CD4-positive, alpha-beta T cell treated with Interleukin-15 for 1 hour (primary cell): ENCODE measurements at regions not wholly inside any gene's neighbourhood (a gene's known extent, or its start where the extent isn't known, plus 50 kb on each side); places are given as distances from the start of the nearest gene placed in this dataset.
"Not testable (repeated sequence)": the region's sequence is repeated elsewhere in the genome, so short reads cannot be mapped to it uniquely, and the experiment has no call there.

Source experiments
- DNase-seq: peaks from one replicate; pipeline ENCODE4 v3.0.0-alpha.2; 2020

DNA sequence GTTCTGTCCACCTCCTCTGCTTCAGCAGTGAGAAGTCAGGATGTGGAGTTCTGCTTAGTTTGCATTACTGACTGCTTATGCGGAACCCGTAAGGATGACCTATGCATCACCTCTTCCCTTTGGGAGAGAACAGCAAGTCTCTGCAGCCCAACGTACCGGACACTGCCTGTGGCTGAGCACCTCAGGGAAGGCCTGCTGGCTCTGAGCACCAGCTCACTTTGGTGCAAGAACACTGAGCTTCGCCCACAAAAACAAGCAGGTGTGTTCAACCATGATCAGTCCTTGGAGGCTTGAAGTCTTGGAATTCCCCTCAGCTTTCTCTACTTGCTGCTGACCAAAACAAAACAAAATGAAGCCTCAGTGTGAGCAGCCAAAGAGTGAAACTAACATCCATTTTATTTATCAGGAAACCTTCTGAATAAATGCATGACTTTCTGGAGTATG lies 52.7 kb upstream of the NCK2 start:
- no peak for DNase-seq

- no peak for DNase-seq
Measured at GRCh38 chr2:105690566-105690965, 54.1 kb upstream of the NCK2 start.

DNA sequence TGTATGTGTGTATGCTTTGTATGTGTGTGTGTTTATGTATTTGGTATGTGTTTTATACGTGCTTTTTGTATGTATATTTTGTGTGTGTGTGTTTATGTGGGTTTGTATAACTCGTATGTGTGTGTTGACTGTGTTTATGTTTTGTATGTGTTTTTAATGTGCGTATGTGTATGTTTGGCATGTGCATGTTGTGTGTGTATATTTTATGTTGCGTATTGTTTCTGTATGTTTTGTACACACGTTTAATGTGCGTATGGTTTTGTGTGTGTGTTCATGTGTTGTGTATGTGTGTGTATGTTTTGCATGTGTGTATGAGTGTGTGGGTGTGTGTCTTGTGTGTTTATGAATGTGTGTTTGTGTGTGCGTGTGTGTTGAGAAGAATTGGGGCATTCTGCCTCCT lies 55.2 kb upstream of the NCK2 start:
- DNase-seq = no peak

GRCh38 chr2:105688946-105689345 lies 55.8 kb upstream of the NCK2 start:
- DNase-seq = no peak

DNA sequence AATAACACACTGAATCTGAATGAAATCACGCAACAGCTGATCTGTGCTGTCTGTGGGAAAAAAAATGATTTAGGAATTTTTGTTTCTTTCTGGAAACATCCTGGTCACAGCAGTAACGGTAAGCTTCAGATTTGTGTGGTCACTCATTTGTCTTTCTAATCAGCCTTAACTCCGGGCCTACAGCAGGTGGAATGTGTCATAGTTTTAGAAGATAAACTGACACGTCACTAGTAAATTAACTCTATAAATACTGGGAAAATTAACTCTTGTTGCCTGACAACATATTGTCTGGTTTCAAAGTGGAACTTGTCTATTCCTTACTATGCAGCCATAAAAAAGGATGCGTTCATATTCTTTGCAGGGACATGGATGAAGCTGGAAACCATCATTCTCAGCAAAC lies 58.1 kb upstream of the NCK2 start:
- no peak for DNase-seq

GRCh38 chr2:105683011-105683492 lies 61.7 kb upstream of the NCK2 start:
- DNase-seq = no peak

DNA sequence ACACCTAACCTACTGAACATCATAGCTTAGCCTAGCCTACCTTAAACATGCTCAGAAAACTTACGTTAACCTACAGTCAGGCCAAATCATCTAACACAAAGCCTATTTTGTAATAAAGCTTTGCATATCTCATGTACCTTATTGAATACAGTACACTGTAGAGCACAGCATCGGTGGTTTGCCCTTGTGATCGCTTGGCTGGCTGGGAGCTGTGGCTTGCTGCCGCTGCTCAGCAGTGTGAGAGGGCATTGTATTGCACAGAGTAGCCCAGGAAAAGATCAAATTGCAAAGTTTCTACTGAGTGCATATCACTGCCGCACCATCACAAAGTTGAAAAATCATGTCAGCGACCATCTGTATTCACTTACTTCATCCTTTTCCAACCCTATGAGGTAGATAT lies 62.3 kb upstream of the NCK2 start:
- no peak for DNase-seq

GRCh38 chr2:105681927-105682326 lies 62.8 kb upstream of the NCK2 start:
- DNase-seq = no peak

GRCh38 chr2:105680357-105680756 lies 64.4 kb upstream of the NCK2 start:
- DNase-seq = no peak

DNA sequence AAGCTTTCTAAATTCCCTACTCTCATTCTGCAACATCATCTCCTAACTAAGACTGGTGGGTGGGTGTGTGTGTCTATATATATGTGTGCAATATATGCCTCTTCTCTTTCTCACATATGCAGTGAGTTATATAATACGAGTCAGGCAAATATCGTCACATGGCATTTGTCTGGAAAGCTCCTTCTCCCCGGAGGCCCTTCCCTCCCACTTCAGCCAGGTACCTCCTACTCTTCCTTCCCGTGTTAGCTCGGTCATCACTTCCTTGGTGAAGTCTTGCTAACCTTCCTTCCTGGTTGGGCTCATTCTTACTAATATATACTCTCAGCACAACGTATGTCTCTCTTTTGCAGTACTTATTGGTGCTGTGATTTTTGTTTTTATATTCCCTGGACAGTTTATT lies 66.4 kb upstream of the NCK2 start:
- no peak for DNase-seq

DNA sequence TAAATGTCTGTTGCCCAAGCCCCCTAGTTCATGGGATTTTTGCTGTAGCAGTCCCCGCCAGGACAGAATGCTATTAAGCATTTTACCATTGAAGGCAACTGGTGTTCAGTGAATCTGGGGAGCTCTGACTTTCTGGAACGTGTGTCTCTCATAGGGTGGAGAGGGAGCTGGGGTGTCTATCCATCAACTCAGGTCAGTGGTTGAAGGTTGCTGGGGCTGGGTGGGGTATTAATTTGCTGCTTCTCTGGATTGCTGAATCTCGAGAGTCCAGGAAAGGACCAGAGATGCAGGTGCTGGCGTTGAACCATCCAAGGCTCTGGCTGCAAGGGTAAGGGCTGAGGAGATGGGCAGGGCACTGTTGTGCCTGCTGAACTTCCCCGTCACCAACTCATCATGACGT lies 66.8 kb upstream of the NCK2 start:
- no peak for DNase-seq

GRCh38 chr2:105675841-105676240 lies 68.9 kb upstream of the NCK2 start:
- DNase-seq = no peak

- DNase-seq = no peak
Measured at GRCh38 chr2:105674859-105675541, 69.7 kb upstream of the NCK2 start.

DNA sequence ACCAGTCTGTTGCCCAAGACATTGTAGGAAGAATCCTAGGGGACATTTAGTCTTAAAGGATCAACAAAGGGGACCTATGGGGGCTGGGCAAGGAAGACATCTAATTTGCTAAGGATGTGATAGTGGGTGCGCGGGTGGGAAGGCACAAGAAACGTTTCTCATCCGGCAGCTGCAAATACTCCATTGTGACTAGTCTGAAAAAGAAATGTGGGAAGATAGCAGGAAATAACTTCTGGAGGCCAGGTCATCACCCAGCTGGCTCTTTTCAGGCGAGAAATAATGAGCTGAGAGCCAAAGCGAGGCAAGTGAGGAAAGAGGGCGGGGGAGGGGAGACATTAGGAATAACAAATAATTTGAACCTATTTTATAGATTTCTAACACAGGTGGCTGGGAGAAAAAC lies 70.3 kb upstream of the NCK2 start:
- no peak for DNase-seq

GRCh38 chr2:105671156-105671555 lies 73.6 kb upstream of the NCK2 start:
- no peak for DNase-seq

GRCh38 chr2:105669384-105669891 lies 75.3 kb upstream of the NCK2 start:
- DNase-seq = no peak

- DNase-seq = no peak
Measured at GRCh38 chr2:105665480-105665879, 79.2 kb upstream of the NCK2 start.

GRCh38 chr2:105660489-105660888 lies 84.2 kb upstream of the NCK2 start:
- DNase-seq = no peak

GRCh38 chr2:105655723-105656606 lies 88.7 kb upstream of the NCK2 start:
- not testable (repeated sequence) for DNase-seq

DNA sequence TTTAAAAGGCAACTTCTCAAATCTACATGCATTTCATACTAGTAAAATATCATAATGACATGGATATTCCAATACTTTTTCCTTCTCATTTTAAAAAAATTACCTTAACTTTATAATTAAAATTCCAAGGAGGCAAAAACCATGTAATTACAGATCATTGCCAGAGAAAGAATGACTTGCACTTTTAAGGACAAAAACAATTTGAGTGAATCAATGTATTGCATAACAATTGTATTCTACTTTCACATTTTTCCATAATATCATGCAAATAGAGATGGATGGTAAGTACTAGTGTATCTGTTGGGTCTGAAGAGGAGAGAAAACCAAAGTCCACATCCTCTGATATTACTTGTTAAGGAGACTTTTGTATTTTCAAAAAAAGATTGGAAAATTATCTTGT lies 89.5 kb upstream of the NCK2 start:
- DNase-seq = no peak

- DNase-seq = no peak
Measured at GRCh38 chr2:105654474-105655004, 90.2 kb upstream of the NCK2 start.

GRCh38 chr2:105653302-105653701 lies 91.4 kb upstream of the NCK2 start:
- no peak for DNase-seq

GRCh38 chr2:105652014-105652796 lies 92.5 kb upstream of the NCK2 start:
- DNase-seq = no peak
